Colonic mucosa (tissue), 4 donors: ENCODE measurements at regions not wholly inside any gene's neighbourhood (a gene's known extent, or its start where the extent isn't known, plus 50 kb on each side); places are given as distances from the start of the nearest gene placed in this dataset.

ENCODE experiments used
- DNase-seq: peaks from one replicate; pipeline ENCODE4 v3.0.0-alpha.2; 2020
- H3K27ac ChIP-seq: fragments of 200-600 bp; one replicate; pipeline ENCODE4 v1.8.0; 2021
- H3K27me3 ChIP-seq: fragments of 200-600 bp; one replicate; pipeline ENCODE4 v1.8.0; 2021
- H3K36me3 ChIP-seq: fragments of 200-600 bp; one replicate; pipeline ENCODE4 v1.8.0; 2021
- H3K4me1 ChIP-seq: fragments of 200-600 bp; one replicate; pipeline ENCODE4 v1.8.0; 2021; ENCODE audit warnings: mild to moderate bottlenecking
- H3K4me3 ChIP-seq: fragments of 200-600 bp; one replicate; pipeline ENCODE4 v1.8.0; 2021
- H3K9ac ChIP-seq, 2 donors: one replicate each; pipeline ENCODE4 v1.7.0; 2013; ENCODE audit warnings: control low read depth in 2 of 2, low read depth in 2 of 2, low read length in 2 of 2
- H3K9me3 ChIP-seq: fragments of 200-600 bp; one replicate; pipeline ENCODE4 v1.8.0; 2021
- intact Hi-C: fragments of 100-400 bp; cut with DNase I; formaldehyde crosslinking; loops from one replicate; pipeline ENCODE4 v1.14.1; 2022
- TF ChIP-seq, protein P1 (sequence below): fragments of 200-600 bp; IDR thresholded peaks from one replicate; pipeline ENCODE4 v1.8.0; 2022; ENCODE audit warnings: antibody characterized with exemption, mild to moderate bottlenecking
- donor health status: healthy.
- donor health status: DM: no; HTN: no; CAD: no.
- donor health status: DM: no; HTN: no; CAD: no.

DNA sequence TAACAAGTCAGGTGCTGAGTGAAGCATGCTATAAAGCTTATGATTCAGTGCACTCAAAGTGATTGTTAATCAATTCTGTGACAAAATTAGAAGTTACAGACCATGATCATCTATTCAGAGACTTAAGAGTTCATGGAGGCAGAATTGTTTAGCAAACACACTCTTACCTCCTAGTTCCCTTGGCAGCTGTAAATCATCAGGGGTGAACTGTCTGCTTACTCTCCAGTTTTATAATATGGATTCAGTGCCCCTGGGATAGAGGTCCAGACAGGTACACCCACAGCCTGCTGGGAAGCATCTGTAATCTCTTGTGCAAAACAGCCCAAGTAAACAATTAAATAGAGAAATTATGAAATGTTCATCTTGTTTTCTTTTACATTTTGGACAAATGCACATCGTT is 835.0 kb upstream of the COBL start:
- TF ChIP-seq, protein P1, sequence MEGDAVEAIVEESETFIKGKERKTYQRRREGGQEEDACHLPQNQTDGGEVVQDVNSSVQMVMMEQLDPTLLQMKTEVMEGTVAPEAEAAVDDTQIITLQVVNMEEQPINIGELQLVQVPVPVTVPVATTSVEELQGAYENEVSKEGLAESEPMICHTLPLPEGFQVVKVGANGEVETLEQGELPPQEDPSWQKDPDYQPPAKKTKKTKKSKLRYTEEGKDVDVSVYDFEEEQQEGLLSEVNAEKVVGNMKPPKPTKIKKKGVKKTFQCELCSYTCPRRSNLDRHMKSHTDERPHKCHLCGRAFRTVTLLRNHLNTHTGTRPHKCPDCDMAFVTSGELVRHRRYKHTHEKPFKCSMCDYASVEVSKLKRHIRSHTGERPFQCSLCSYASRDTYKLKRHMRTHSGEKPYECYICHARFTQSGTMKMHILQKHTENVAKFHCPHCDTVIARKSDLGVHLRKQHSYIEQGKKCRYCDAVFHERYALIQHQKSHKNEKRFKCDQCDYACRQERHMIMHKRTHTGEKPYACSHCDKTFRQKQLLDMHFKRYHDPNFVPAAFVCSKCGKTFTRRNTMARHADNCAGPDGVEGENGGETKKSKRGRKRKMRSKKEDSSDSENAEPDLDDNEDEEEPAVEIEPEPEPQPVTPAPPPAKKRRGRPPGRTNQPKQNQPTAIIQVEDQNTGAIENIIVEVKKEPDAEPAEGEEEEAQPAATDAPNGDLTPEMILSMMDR, result no peak

DNA sequence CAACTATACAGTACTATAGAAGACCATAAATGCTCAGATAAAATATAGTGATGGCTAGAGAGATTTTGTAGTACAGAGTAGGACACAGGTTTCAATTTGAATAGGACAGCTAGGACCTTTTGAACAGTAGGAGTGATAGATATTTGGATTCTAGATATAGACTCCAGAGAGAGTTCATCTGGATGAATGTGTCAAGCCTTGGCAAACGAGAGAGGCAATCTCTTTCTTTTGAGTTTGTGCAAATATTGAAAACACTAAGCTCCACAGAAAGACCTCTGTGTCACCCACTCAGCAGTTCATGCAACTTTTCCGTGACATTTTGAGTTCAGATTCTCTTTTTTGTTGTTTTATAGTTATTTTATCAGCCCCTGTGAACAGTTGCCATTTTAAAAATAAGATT is 834.3 kb upstream of the COBL start:
- TF ChIP-seq, protein P1, result no peak
- no peak overlapping the region for H3K9ac ChIP-seq
- H3K27me3 ChIP-seq, result no peaks in the 10 kb centered on the region
- H3K36me3 ChIP-seq, result no peaks in the 10 kb centered on the region
- intact Hi-C loops, result no loop called here
- H3K4me1 ChIP-seq, result no peaks in the 10 kb centered on the region
- DNase-seq, result no peak
- no peak overlapping the region for H3K4me3 ChIP-seq
- no peaks in the 10 kb centered on the region for H3K9me3 ChIP-seq
- no peak overlapping the region for H3K27ac ChIP-seq

More for the DNA sequence above, 835.0 kb upstream of the COBL start:
- Histone ChIP-seq H3K4me3 (no peak overlapping the region), H3K4me1 (no peaks in the 10 kb centered on the region), H3K36me3 (no peaks in the 10 kb centered on the region), H3K9me3 (no peaks in the 10 kb centered on the region), H3K27me3 (no peaks in the 10 kb centered on the region), H3K27ac (no peak overlapping the region), H3K9ac (no peak overlapping the region)
- no peak for DNase-seq
- intact Hi-C loops, result no loop called here

DNA sequence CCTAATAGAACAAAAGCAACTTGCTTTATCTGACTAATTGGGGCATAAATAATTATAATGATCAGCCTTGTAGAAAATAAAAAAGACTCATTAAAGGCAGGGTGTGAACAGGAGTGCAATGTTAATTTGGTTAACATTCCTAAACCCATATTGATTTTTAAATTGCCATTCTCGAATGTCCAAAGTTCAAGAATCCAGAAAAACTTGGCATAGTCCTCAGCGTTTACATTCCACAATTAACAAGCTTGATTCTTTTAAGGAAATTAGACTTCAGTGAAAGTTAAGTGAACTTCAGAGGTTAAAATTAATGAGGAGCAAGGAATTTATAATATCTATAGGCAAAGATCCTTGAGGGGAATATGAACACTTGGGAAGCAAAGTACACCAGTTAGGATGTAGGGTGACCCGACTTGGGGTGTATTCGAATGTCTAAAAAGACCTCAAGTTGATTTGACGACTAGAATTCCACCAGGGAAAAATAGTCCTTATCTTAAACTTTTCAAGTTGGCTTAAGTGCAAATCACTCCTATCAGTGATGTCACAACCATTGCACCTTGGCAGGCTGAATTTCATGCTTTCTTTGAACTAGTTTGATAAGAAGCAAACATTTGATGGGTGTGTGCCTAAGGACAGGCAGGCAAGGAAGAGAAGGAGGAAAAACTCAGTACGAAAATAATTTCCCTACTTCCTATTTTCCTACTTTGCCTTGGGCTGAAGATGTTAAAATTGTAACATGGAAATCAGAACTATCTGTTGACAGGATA is 830.4 kb upstream of the COBL start:
- intact Hi-C loops, result no loop called here
- peak; percentile 30 for DNase-seq
- no peaks in the 10 kb centered on the region for H3K36me3 ChIP-seq
- TF ChIP-seq, protein P1, result no peak
- no peaks in the 10 kb centered on the region for H3K9me3 ChIP-seq
- no peak overlapping the region for H3K4me3 ChIP-seq
- no peak overlapping the region for H3K9ac ChIP-seq
- no peaks in the 10 kb centered on the region for H3K27me3 ChIP-seq
- no peaks in the 10 kb centered on the region for H3K4me1 ChIP-seq
- H3K27ac ChIP-seq, result no peak overlapping the region

DNA sequence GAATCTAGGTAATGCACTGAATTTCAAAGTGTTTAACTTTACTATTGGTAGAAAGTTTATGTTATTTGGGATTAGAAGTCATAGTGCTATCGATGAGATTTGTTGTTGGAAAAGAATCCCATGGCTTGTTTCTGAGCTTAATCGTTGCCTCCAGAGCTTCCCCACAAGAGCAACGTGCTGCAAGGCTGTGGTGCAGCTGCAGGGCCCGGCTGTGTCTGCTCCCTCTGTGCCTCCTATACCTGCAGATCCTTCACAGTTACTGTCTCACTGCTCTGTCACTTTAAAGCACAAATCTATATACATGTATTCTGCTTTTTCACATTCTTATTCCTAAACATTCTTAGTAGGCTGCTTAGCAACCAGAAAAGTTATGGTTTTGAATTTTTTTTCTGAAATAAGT is 826.6 kb upstream of the COBL start:
- Histone ChIP-seq H3K4me3 (no peak overlapping the region), H3K9me3 (no peaks in the 10 kb centered on the region), H3K27me3 (no peaks in the 10 kb centered on the region), H3K27ac (no peak overlapping the region), H3K36me3 (no peaks in the 10 kb centered on the region), H3K4me1 (no peaks in the 10 kb centered on the region), H3K9ac (no peak overlapping the region)
- TF ChIP-seq, protein P1, result no peak
- intact Hi-C loops, result no loop called here
- no peak for DNase-seq

DNA sequence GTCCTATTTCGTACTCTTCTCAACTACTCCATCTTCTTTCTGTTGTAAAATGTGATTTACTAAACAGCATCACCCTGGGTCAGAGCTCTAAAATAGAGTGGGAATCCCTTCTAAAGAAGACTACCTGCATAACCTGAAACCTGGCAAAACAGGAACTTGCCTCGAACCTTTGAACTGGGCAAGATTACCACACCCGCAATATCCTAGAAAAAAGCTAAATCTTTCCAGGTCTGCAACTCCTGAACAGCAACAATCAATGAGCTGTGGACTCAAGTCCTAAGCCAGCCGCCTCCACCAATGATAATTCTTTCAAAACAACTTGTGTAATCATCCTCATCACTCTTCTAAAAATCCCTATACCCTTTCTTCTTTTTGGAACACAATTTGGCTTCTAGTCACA is 824.2 kb upstream of the COBL start:
- DNase-seq, result no peak
- no peaks in the 10 kb centered on the region for H3K4me1 ChIP-seq
- no peak overlapping the region for H3K9ac ChIP-seq
- TF ChIP-seq, protein P1, result no peak
- no peaks in the 10 kb centered on the region for H3K27me3 ChIP-seq
- no peak overlapping the region for H3K27ac ChIP-seq
- no peak overlapping the region for H3K4me3 ChIP-seq
- no peaks in the 10 kb centered on the region for H3K36me3 ChIP-seq
- intact Hi-C loops, result no loop called here
- H3K9me3 ChIP-seq, result no peaks in the 10 kb centered on the region
